H1 (cell line): ENCODE measurements at regions not wholly inside any gene's neighbourhood (a gene's known extent, or its start where the extent isn't known, plus 50 kb on each side); places are given as distances from the start of the nearest gene placed in this dataset.

ENCODE experiments used
- CTCF ChIA-PET: fragments of 300-600 bp; sonication (Branson Sonifier 250); formaldehyde crosslinking; loops from one replicate; lab custom pipeline; 2021; ENCODE audit not compliant: partially characterized antibody; lab: Charles Lee
- POLR2A ChIA-PET: fragments of 300-600 bp; sonication (Branson Sonifier 250); formaldehyde crosslinking; loops from one replicate; lab custom pipeline; 2021; ENCODE audit warnings: inconsistent platforms; ENCODE audit not compliant: partially characterized antibody; lab: Charles Lee
- DNase-seq, 2 experiments: peaks; one replicate each; pipeline versions ENCODE4 v3.0.0 to v3.0.0-alpha.2; 2010 to 2022; ENCODE audit warnings: low spot score in 2 of 2, low read depth in 1 of 2, mixed read lengths in 1 of 2
- FAIRE-seq: peaks from 2 replicates; lab custom pipeline; 2011; peaks lifted over from hg19 to GRCh38; lab: Jason Lieb, UNC
- H2AFZ ChIP-seq: 2 replicates; pipeline ENCODE4 v1.8.1; 2012; ENCODE audit warnings: low read length, inconsistent platforms
- H2AK5ac ChIP-seq: 2 replicates; pipeline ENCODE4 v1.6.1; 2013; ENCODE audit warnings: low read depth, low read length
- H2BK120ac ChIP-seq: replicated peaks from 2 replicates; pipeline ENCODE3; 2013; ENCODE audit warnings: low read depth, low read length, inconsistent platforms
- H2BK12ac ChIP-seq: 2 replicates; pipeline ENCODE4 v1.6.1; 2013; ENCODE audit warnings: low read depth, low read length
- H2BK15ac ChIP-seq: 2 replicates; pipeline ENCODE4 v1.6.1; 2013; ENCODE audit warnings: low read length
- H2BK20ac ChIP-seq: 2 replicates; pipeline ENCODE4 v1.6.1; 2013; ENCODE audit warnings: low read length
- H2BK5ac ChIP-seq: 2 replicates; pipeline ENCODE4 v1.6.1; 2013; ENCODE audit warnings: low read depth, low read length
- H3K14ac ChIP-seq: 2 replicates; pipeline ENCODE4 v1.6.1; 2013; ENCODE audit warnings: inconsistent platforms; ENCODE audit not compliant: insufficient read length
- H3K18ac ChIP-seq: 2 replicates; pipeline ENCODE4 v1.6.1; 2013; ENCODE audit warnings: low read length; ENCODE audit errors: extremely low read depth
- H3K23ac ChIP-seq: 2 replicates; pipeline ENCODE4 v1.6.1; 2013; ENCODE audit warnings: inconsistent platforms; ENCODE audit not compliant: insufficient read length
- H3K23me2 ChIP-seq: 2 replicates; pipeline ENCODE4 v1.6.1; 2013; ENCODE audit warnings: low read depth, low read length
- H3K27ac ChIP-seq: 2 replicates; pipeline ENCODE4 v1.6.1; 2011; ENCODE audit warnings: low read depth, low read length, inconsistent platforms
- H3K27me3 ChIP-seq, 4 experiments: replicated peaks in 1 of 4; 1 replicate in 1 of 4; 2 replicates in 3 of 4; pipeline versions ENCODE4 v1.6.1 to v1.8.1; 2011 to 2013; ENCODE audit warnings: low read length in 3 of 4, mild to moderate bottlenecking in 3 of 4, inconsistent platforms in 2 of 4, mixed read lengths in 2 of 4, moderate library complexity in 1 of 4; ENCODE audit not compliant: control insufficient read depth in 3 of 4, insufficient read depth in 3 of 4; ENCODE audit errors: extremely low read depth in 1 of 4
- H3K36me3 ChIP-seq, 4 experiments: 2 replicates each; pipeline versions ENCODE4 v1.6.1 to v1.8.1; 2011 to 2013; ENCODE audit warnings: mild to moderate bottlenecking in 4 of 4, low read length in 3 of 4, moderate library complexity in 2 of 4, control low read depth in 1 of 4, inconsistent platforms in 1 of 4; ENCODE audit not compliant: insufficient read depth in 4 of 4, control insufficient read depth in 2 of 4
- H3K4ac ChIP-seq: replicated peaks from 2 replicates; pipeline ENCODE3; 2013; ENCODE audit warnings: low read length, low read depth, mixed read lengths, inconsistent platforms; ENCODE audit not compliant: insufficient read length
- H3K4me1 ChIP-seq, 4 experiments: replicated peaks in 1 of 4; 1 replicate in 1 of 4; 2 replicates in 3 of 4; pipeline versions ENCODE4 v1.6.1 to v1.8.1; 2011 to 2013; ENCODE audit warnings: low read length in 3 of 4, inconsistent platforms in 2 of 4, mixed read lengths in 1 of 4; ENCODE audit not compliant: insufficient read depth in 4 of 4, control insufficient read depth in 3 of 4
- H3K4me2 ChIP-seq, 2 experiments: 2 replicates each; pipeline versions ENCODE4 v1.6.1 to v1.8.1; 2011 to 2013; ENCODE audit warnings: low read depth in 2 of 2, low read length in 2 of 2, control low read depth in 1 of 2, inconsistent platforms in 1 of 2, mild to moderate bottlenecking in 1 of 2; ENCODE audit not compliant: insufficient read depth in 1 of 2
- H3K4me3 ChIP-seq, 4 experiments: fragments of 200-600, 300-600 bp in 1 of 4; sonication (generic), shearing (Covaris generic), sonication (Bioruptor Twin) in 1 of 4; 2 replicates each; pipeline versions ENCODE4 v1.5.1 to v1.8.1; 2011 to 2016; ENCODE audit warnings: low read length in 4 of 4, low read depth in 3 of 4, control low read depth in 2 of 4, inconsistent platforms in 2 of 4, mild to moderate bottlenecking in 2 of 4, mixed read lengths in 1 of 4, moderate library complexity in 1 of 4; ENCODE audit not compliant: insufficient read depth in 2 of 4; ENCODE audit errors: extremely low read depth in 1 of 4
- H3K56ac ChIP-seq: replicated peaks from 2 replicates; pipeline ENCODE3; 2013; ENCODE audit warnings: low read depth, mild to moderate bottlenecking, mixed read lengths, low read length, inconsistent platforms; ENCODE audit not compliant: insufficient read length
- H3K79me1 ChIP-seq: 2 replicates; pipeline ENCODE4 v1.6.1; 2013; ENCODE audit warnings: low read depth, low read length, control low read depth
- H3K79me2 ChIP-seq, 2 experiments: 2 replicates each; pipeline versions ENCODE4 v1.6.1 to v1.8.1; 2012 to 2013; ENCODE audit warnings: low read length in 2 of 2, mild to moderate bottlenecking in 2 of 2, inconsistent platforms in 1 of 2; ENCODE audit not compliant: insufficient read depth in 2 of 2, control insufficient read depth in 1 of 2
- H3K9ac ChIP-seq, 4 experiments: replicated peaks in 1 of 4; 1 replicate in 1 of 4; 2 replicates in 3 of 4; pipeline versions ENCODE4 v1.6.1 to v1.8.1; 2011 to 2013; ENCODE audit warnings: low read depth in 3 of 4, low read length in 3 of 4, control low read depth in 2 of 4, mild to moderate bottlenecking in 2 of 4, moderate library complexity in 2 of 4, inconsistent platforms in 1 of 4; ENCODE audit errors: extremely low read depth in 1 of 4
- H3K9me3 ChIP-seq, 2 experiments: 2 replicates each; pipeline versions ENCODE4 v1.6.1 to v1.8.1; 2012 to 2013; ENCODE audit warnings: mild to moderate bottlenecking in 2 of 2, moderate library complexity in 2 of 2, control low read depth in 1 of 2, inconsistent platforms in 1 of 2, low read depth in 1 of 2, low read length in 1 of 2, mixed read lengths in 1 of 2; ENCODE audit not compliant: insufficient read depth in 2 of 2
- H4K20me1 ChIP-seq, 2 experiments: replicated peaks in 1 of 2; 2 replicates each; pipeline versions ENCODE3 to v1.8.1; 2011 to 2013; ENCODE audit warnings: inconsistent platforms in 2 of 2, low read length in 2 of 2, mild to moderate bottlenecking in 1 of 2; ENCODE audit not compliant: insufficient read depth in 2 of 2, control insufficient read depth in 1 of 2
- H4K5ac ChIP-seq: 2 replicates; pipeline ENCODE4 v1.6.1; 2013; ENCODE audit warnings: low read length, low read depth, mixed read lengths, inconsistent platforms; ENCODE audit not compliant: insufficient read length
- H4K8ac ChIP-seq: 2 replicates; pipeline ENCODE4 v1.8.0; 2013; ENCODE audit warnings: mild to moderate bottlenecking, moderate library complexity, low read length, inconsistent platforms; ENCODE audit not compliant: insufficient read depth; ENCODE audit errors: extremely low read depth
- H4K91ac ChIP-seq: replicated peaks from 2 replicates; pipeline ENCODE3; 2013; ENCODE audit warnings: low read length, mixed read lengths, inconsistent platforms; ENCODE audit not compliant: insufficient read length
- CHD1 ChIP-seq: IDR thresholded peaks from 2 replicates; pipeline ENCODE4 v1.6.1; 2012; ENCODE audit warnings: low read depth, low read length, improper control_type of control experiment
- CHD2 ChIP-seq: IDR thresholded peaks from 2 replicates; pipeline ENCODE4 v1.6.1; 2012; ENCODE audit warnings: low read length, improper control_type of control experiment
- EGR1 ChIP-seq: IDR thresholded peaks from 2 replicates; pipeline ENCODE4 v1.6.1; 2011; ENCODE audit warnings: low read depth, low read length, borderline replicate concordance
- GTF2F1 ChIP-seq: IDR thresholded peaks from 2 replicates; pipeline ENCODE4 v1.6.1; 2012; ENCODE audit warnings: low read depth, low read length, improper control_type of control experiment, borderline replicate concordance
- HDAC6 ChIP-seq: IDR thresholded peaks from one replicate; pipeline ENCODE4 v1.7.1; 2012; ENCODE audit warnings: low read depth, mild to moderate bottlenecking, inconsistent platforms, low read length, moderate library complexity
- JUN ChIP-seq: IDR thresholded peaks from 2 replicates; pipeline ENCODE4 v1.6.1; 2011; ENCODE audit warnings: low read depth, mild to moderate bottlenecking, improper control_type of control experiment, low read length
- KDM4A ChIP-seq: IDR thresholded peaks from one replicate; pipeline ENCODE4 v1.7.1; 2012; ENCODE audit warnings: low read depth, mild to moderate bottlenecking, moderate library complexity, low read length, inconsistent platforms; ENCODE audit not compliant: severe bottlenecking
- MAFK ChIP-seq: IDR thresholded peaks from 2 replicates; pipeline ENCODE4 v1.6.1; 2012; ENCODE audit warnings: low read depth, mild to moderate bottlenecking, improper control_type of control experiment, low read length
- MAX ChIP-seq: IDR thresholded peaks from 2 replicates; pipeline ENCODE4 v1.6.1; 2012; ENCODE audit warnings: inconsistent platforms
- POLR2A ChIP-seq, 2 experiments: IDR thresholded peaks; 1 replicate in 1 of 2; 2 replicates in 1 of 2; pipeline ENCODE4 v1.6.1; 2011; ENCODE audit warnings: low read depth in 2 of 2, low read length in 2 of 2, mild to moderate bottlenecking in 2 of 2; ENCODE audit errors: control extremely low read depth in 1 of 2
- RNF2 ChIP-seq: fragments of 200-900, 300-1000 bp; sonication (generic); IDR thresholded peaks from 2 replicates; pipeline ENCODE4 v1.7.1; 2016; ENCODE audit warnings: borderline replicate concordance, low read depth, mild to moderate bottlenecking, antibody characterized with exemption, low read length; ENCODE audit not compliant: poor library complexity, severe bottlenecking; ENCODE audit errors: missing control alignments
- RXRA ChIP-seq: IDR thresholded peaks from 2 replicates; pipeline ENCODE4 v1.6.1; 2011; ENCODE audit warnings: low read depth, mild to moderate bottlenecking, low read length, moderate library complexity; ENCODE audit not compliant: insufficient read depth
- SUZ12 ChIP-seq: fragments of 200-600 bp; sonication (generic); IDR thresholded peaks from 2 replicates; pipeline ENCODE4 v1.6.1; 2012; ENCODE audit warnings: mild to moderate bottlenecking, inconsistent platforms, low read length, moderate library complexity, mixed read lengths
- TAF7 ChIP-seq: optimal IDR thresholded peaks from 2 replicates; pipeline ENCODE3; 2011; ENCODE audit warnings: low read depth, mild to moderate bottlenecking, inconsistent platforms, low read length, moderate library complexity, borderline replicate concordance
- TCF12 ChIP-seq: IDR thresholded peaks from 2 replicates; pipeline ENCODE4 v1.6.1; 2011; ENCODE audit warnings: low read depth, mild to moderate bottlenecking, low read length
- TEAD4 ChIP-seq: IDR thresholded peaks from 2 replicates; pipeline ENCODE4 v1.6.1; 2012; ENCODE audit warnings: low read depth, low read length, inconsistent platforms, mixed read lengths
- WGBS, 2 experiments: shearing (Covaris generic) in 1 of 2; methylation state at CpG; one replicate each; pipeline versions ENCODE4 v1.1.6 to v1.1.7; 2013 to 2015; ENCODE audit warnings: low lambda C conversion rate in 2 of 2, mixed read lengths in 2 of 2, inconsistent platforms in 1 of 2, low coverage in 1 of 2, missing lambda C conversion rate in 1 of 2; ENCODE audit not compliant: insufficient replicate concordance in 2 of 2, insufficient coverage in 1 of 2, insufficient read length in 1 of 2; ENCODE audit errors: extremely low coverage in 1 of 2, missing lambda C conversion rate in 1 of 2; 5-methylcytosine and 5-hydroxymethylcytosine counted together

- CTCF ChIA-PET, result interaction anchor here (1.1 kb wide), 1 partner anchor 13 kb away, joined by 3 read pairs; no protein-coding TSS in a partner anchor
- Histone ChIP-seq H3K27me3 (no peaks in the 10 kb centered on the region), H2BK120ac (no peak overlapping the region), H2BK12ac (no peak overlapping the region), H3K79me1 (no peaks in the 10 kb centered on the region), H2BK20ac (no peak overlapping the region), H3K18ac (no peak overlapping the region), H3K27ac (no peak overlapping the region), H4K91ac (no peak overlapping the region), H3K23ac (no peak overlapping the region), H3K36me3 (no peaks in the 10 kb centered on the region), H2AFZ (no peak overlapping the region), H3K56ac (no peak overlapping the region), H4K20me1 (no peaks in the 10 kb centered on the region), H3K79me2 (no peaks in the 10 kb centered on the region), H3K4ac (no peak overlapping the region), H4K8ac (no peak overlapping the region), H2BK15ac (no peak overlapping the region), H3K4me1 (no peaks in the 10 kb centered on the region), H3K4me2 (no peak overlapping the region), H2AK5ac (no peak overlapping the region), H3K9me3 (no peaks in the 10 kb centered on the region), H3K14ac (no peak overlapping the region), H3K9ac (no peak overlapping the region), H4K5ac (no peak overlapping the region), H2BK5ac (no peak overlapping the region), H3K4me3 (no peak overlapping the region), H3K23me2 (no peaks in the 10 kb centered on the region)
- POLR2A ChIA-PET, result no interaction called here
- DNase-seq, result no peak
- no peak for FAIRE-seq
- WGBS, 2 experiments, result 87% methylated on average over 2 of the region's 2 CpGs; no CpG with 5 or more reads in 1 of the 2 experiments
- TF ChIP-seq CHD2, result no peak
- no peak for TF ChIP-seq RNF2
- no peak for TF ChIP-seq EGR1
- TF ChIP-seq TEAD4, result no peak
- TF ChIP-seq TCF12, result no peak
- TF ChIP-seq POLR2A (IDR thresholded peaks at IDR 0.05; ENCODE audit: control extremely low read depth in 1 of 2, low read depth in 2 of 2, low read length in 2 of 2), result no peak
- no peak for TF ChIP-seq KDM4A
- TF ChIP-seq MAFK, result no peak
- TF ChIP-seq TAF7, result no peak
- TF ChIP-seq MAX, result no peak
- TF ChIP-seq RXRA, result no peak
- TF ChIP-seq JUN, result no peak
- TF ChIP-seq HDAC6, result no peak
- TF ChIP-seq GTF2F1, result no peak
- TF ChIP-seq CHD1, result no peak
- TF ChIP-seq SUZ12, result no peak
Measured at GRCh38 chr6:77017537-77017936, 445.8 kb downstream of the HTR1B start.
